DOHH2 (cell line): ENCODE measurements at regions not wholly inside any gene's neighbourhood (a gene's known extent, or its start where the extent isn't known, plus 50 kb on each side); places are given as distances from the start of the nearest gene placed in this dataset.

Experiments used
- H3F3A ChIP-seq: fragments of 200-600 bp; sonication (generic), shearing (Covaris generic); 2 replicates; pipeline ENCODE4 v1.6.0; 2016; ENCODE audit warnings: antibody characterized with exemption, mild to moderate bottlenecking; ENCODE audit not compliant: control insufficient read depth, insufficient read depth
- H3K27ac ChIP-seq: fragments of 200-600 bp; sonication (generic); 2 replicates; pipeline ENCODE4 v1.5.1; 2014; ENCODE audit warnings: low read depth, mild to moderate bottlenecking, low read length, moderate library complexity
- H3K27me3 ChIP-seq: fragments of 200-600 bp; sonication (generic); 2 replicates; pipeline ENCODE4 v1.6.1; 2014; ENCODE audit warnings: mild to moderate bottlenecking, low read length, mixed read lengths; ENCODE audit not compliant: control insufficient read depth
- H3K36me3 ChIP-seq: fragments of 200-600 bp; sonication (generic); 2 replicates; pipeline ENCODE4 v1.6.1; 2014; ENCODE audit warnings: mild to moderate bottlenecking, low read length, moderate library complexity, mixed read lengths; ENCODE audit not compliant: control insufficient read depth
- H3K4me1 ChIP-seq: fragments of 200-600 bp; sonication (generic); 2 replicates; pipeline ENCODE4 v1.6.1; 2014; ENCODE audit warnings: mild to moderate bottlenecking, low read length, mixed read lengths; ENCODE audit not compliant: control insufficient read depth
- H3K4me2 ChIP-seq: fragments of 200-600 bp; sonication (generic); 2 replicates; pipeline ENCODE4 v1.6.0; 2014; ENCODE audit warnings: mild to moderate bottlenecking, low read length, moderate library complexity
- H3K4me3 ChIP-seq: fragments of 200-600 bp; sonication (generic); 2 replicates; pipeline ENCODE4 v1.5.1; 2014; ENCODE audit warnings: mild to moderate bottlenecking, low read length, mixed read lengths
- H3K79me2 ChIP-seq: fragments of 200-600 bp; sonication (generic); 2 replicates; pipeline ENCODE4 v1.6.1; 2014; ENCODE audit warnings: mild to moderate bottlenecking, low read length, mixed read lengths; ENCODE audit not compliant: control insufficient read depth
- H3K9me2 ChIP-seq: fragments of 200-600 bp; sonication (generic); replicated peaks from 2 replicates; pipeline ENCODE4 v1.6.1; 2014; ENCODE audit warnings: mild to moderate bottlenecking, low read length, mixed read lengths; ENCODE audit not compliant: control insufficient read depth
- H3K9me3 ChIP-seq: fragments of 200-600 bp; sonication (generic); 2 replicates; pipeline ENCODE4 v1.6.1; 2014; ENCODE audit warnings: antibody characterized with exemption, low read length, mixed read lengths; ENCODE audit not compliant: control insufficient read depth, insufficient read depth
- H4K20me1 ChIP-seq: fragments of 200-600 bp; sonication (generic); 2 replicates; pipeline ENCODE4 v1.6.0; 2014; ENCODE audit warnings: low read depth, mild to moderate bottlenecking, antibody characterized with exemption, low read length, moderate library complexity; ENCODE audit not compliant: control insufficient read depth, insufficient read depth
- CTCF ChIP-seq: fragments of 200-600 bp; sonication (generic); IDR thresholded peaks from one replicate; pipeline ENCODE4 v1.5.1; 2014; ENCODE audit warnings: antibody characterized with exemption, mild to moderate bottlenecking, low read depth, low read length; ENCODE audit not compliant: poor library complexity, severe bottlenecking
- EZH2phosphoT487 ChIP-seq: fragments of 200-600 bp; sonication (generic); IDR thresholded peaks from 2 replicates; pipeline ENCODE4 v1.6.1; 2017; ENCODE audit warnings: borderline replicate concordance, mild to moderate bottlenecking, antibody characterized with exemption, low read length, moderate library complexity, mixed read lengths

- no peaks in the 10 kb centered on the region for H3K9me2 ChIP-seq
- no peaks in the 10 kb centered on the region for H3F3A ChIP-seq
- H3K27ac ChIP-seq, result no peak overlapping the region
- H3K9me3 ChIP-seq, result no peaks in the 10 kb centered on the region
- no peaks in the 10 kb centered on the region for H3K79me2 ChIP-seq
- H3K27me3 ChIP-seq, result no peaks in the 10 kb centered on the region
- TF ChIP-seq CTCF (no peak), EZH2phosphoT487 (no peak)
- no peaks in the 10 kb centered on the region for H3K4me1 ChIP-seq
- no peak overlapping the region for H3K4me2 ChIP-seq
- H3K4me3 ChIP-seq, result no peak overlapping the region
- no peaks in the 10 kb centered on the region for H4K20me1 ChIP-seq
- no peaks in the 10 kb centered on the region for H3K36me3 ChIP-seq
These were observed 327.8 kb upstream of the USP24 start for GRCh38 chr1:55542901-55543504.

GRCh38 chr1:55541296-55541695 is 326.1 kb upstream of the USP24 start:
- Histone ChIP-seq H3K9me3 (no peaks in the 10 kb centered on the region), H4K20me1 (no peaks in the 10 kb centered on the region), H3K36me3 (no peaks in the 10 kb centered on the region), H3K4me2 (no peak overlapping the region), H3F3A (no peaks in the 10 kb centered on the region), H3K27me3 (no peaks in the 10 kb centered on the region), H3K27ac (no peak overlapping the region), H3K4me3 (no peak overlapping the region), H3K79me2 (no peaks in the 10 kb centered on the region), H3K9me2 (no peaks in the 10 kb centered on the region), H3K4me1 (no peaks in the 10 kb centered on the region)
- no peak for TF ChIP-seq CTCF
- no peak for TF ChIP-seq EZH2phosphoT487

- Histone ChIP-seq H4K20me1 (no peaks in the 10 kb centered on the region), H3F3A (no peaks in the 10 kb centered on the region), H3K27ac (no peak overlapping the region), H3K4me1 (no peaks in the 10 kb centered on the region), H3K4me3 (no peak overlapping the region), H3K79me2 (no peaks in the 10 kb centered on the region), H3K27me3 (no peaks in the 10 kb centered on the region), H3K4me2 (no peak overlapping the region), H3K36me3 (no peaks in the 10 kb centered on the region), H3K9me2 (no peaks in the 10 kb centered on the region), H3K9me3 (no peaks in the 10 kb centered on the region)
- no peak for TF ChIP-seq EZH2phosphoT487
- TF ChIP-seq CTCF, result no peak
These were observed 324.7 kb upstream of the USP24 start for GRCh38 chr1:55539652-55540512.
